GM19025 (cell line): ENCODE measurements at regions not wholly inside any gene's neighbourhood (a gene's known extent, or its start where the extent isn't known, plus 50 kb on each side); places are given as distances from the start of the nearest gene placed in this dataset.
A peak's percentile ranks its signal among the peaks of the same experiment; 100 is the strongest.
"Not testable (repeated sequence)": the region's sequence is repeated elsewhere in the genome, so short reads cannot be mapped to it uniquely, and the experiment has no call there.

Source experiments
- ATAC-seq: cut with Tn5 transposase; IDR thresholded peaks from one replicate; pipeline ENCODE4 v1.9.1; 2021; ENCODE audit warnings: mild to moderate bottlenecking, low read depth, moderate library complexity; ENCODE audit not compliant: unreplicated experiment

- no peak for ATAC-seq
Observed at GRCh38 chr7:131869169-131869844, 312.9 kb upstream of the PODXL start.

- no peak for ATAC-seq
Observed at GRCh38 chr7:131867461-131867860, 311.0 kb upstream of the PODXL start.

DNA sequence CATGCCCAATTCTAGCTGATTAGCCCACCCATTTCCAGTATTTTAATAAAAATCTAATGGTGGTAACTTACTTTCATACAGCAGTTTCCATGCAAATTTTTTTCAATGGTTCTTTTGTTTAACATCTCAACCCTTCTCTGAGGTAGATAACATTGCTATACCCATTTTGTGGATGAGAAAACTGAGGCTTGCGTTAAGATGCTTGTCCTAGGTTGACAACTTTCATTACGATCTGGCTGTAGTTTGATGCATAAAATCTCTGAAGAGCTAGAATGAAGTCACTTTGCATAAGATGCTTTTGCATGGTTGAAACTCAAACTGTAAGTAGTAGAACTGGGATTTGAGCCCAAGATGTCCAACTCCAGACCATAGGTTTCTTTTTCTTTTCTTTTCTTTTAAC lies 309.5 kb upstream of the PODXL start:
- no peak for ATAC-seq

DNA sequence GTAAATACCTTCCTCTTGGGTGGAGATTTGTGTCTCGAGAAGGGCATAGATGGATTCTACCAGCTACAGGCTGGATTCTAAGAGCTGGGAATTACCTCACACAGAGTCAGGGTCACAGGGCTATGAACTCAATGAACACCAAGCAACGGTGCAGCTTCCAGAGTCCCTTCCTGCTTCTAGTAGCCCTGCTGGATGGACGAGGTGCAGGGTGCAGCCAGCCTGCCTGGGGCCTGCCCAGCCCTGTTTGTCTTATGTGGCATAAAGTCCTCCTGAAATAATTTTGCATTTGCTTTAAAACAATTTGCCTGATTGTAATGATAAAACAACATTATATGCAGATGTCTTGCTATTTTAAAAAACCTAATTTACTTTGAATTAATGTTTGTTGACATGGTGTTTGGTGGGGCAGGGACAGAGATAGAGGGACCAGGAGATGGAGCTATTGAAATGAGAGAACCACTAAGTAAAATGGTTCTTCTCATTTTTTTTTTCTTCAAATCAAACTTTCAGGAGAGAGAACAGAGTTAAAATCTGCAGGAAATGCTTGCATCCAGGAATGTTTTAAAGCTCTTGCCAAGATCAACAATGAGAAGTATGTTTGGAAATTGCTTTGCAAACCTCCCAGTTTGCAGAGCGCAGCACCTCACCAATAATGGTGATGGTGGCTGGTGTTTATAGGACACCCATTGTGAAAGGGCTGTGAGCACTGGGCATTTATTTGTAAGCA lies 305.4 kb upstream of the PODXL start:
- no peak for ATAC-seq

GRCh38 chr7:131859147-131859821 lies 302.9 kb upstream of the PODXL start:
- peak; percentile 94 for ATAC-seq

DNA sequence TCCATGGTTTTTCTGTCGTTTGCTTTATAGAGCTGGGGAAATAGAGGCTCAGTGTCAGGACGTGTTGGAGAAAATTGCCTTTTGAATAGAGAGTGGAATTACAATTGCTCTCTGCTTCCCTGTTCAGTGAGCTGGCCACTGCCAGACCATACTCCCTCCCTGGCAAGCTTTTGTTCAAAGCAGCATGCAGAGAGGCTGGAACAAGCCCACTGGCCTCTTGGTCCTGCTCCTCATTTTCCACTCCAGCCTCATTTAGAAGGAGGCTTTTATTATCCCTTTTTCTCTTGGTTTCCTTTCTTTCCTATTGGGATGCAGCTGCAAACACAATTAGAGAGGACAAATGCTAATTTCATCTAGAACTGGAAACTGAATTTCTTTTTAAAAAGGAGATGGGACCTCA lies 302.2 kb upstream of the PODXL start:
- ATAC-seq: no peak

- ATAC-seq: no peak
Observed at GRCh38 chr7:131849472-131849871, 293.0 kb upstream of the PODXL start.

GRCh38 chr7:131848033-131848432 lies 291.6 kb upstream of the PODXL start:
- ATAC-seq: no peak

DNA sequence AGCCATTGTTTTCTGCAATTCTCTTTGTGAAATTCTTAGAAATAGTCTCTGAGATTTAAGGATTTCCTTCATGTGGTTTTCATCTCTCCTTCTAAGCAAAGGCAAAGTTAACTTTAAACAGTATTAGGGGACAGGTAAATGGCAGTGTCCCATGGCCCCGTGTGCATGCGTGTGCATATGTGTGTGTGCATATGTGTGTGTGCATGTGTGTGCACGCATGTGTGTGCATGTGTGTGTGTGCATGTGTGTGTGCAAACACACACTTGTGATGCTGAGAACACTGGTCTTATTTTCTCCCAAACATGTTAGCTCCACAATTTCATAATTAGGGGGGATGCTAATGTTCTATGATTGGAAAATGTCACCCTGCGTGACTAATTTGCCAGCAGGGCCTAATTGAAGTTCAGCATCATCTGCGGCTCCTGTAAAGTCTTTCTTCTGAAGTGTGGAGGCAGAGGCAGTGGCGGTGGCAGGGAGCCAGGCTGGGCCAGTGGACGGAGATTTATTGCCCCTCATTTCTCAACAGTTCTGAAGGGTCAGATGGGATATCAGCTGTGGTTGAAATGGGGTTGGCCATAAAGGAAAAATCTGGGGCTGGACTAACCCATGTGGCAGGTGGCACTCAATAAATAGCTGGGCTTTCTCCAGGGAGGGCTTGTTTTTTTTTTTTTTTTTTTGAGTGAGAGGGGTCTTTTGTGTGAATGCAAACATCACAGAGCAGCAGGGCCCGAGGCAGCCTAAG lies 289.3 kb upstream of the PODXL start:
- ATAC-seq: no peak

DNA sequence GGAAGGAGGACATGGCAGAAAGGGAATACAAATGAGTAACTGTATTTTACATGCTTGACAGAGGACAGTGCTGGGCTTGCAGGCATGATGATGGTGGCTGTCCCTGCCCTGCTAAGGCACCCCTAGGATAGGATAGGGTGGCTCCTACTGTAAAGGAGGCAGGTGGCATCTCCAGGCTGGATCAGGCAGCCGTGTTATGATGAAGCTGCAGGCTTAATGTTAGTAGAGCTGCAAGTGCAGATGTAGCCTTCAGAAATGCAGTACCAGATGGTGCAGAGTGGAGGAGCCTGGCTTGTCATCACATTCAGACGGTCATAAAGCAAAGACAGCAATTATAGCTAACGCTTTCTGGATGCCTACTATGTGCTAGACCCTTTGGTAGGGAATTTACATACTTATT lies 287.9 kb upstream of the PODXL start:
- no peak for ATAC-seq

DNA sequence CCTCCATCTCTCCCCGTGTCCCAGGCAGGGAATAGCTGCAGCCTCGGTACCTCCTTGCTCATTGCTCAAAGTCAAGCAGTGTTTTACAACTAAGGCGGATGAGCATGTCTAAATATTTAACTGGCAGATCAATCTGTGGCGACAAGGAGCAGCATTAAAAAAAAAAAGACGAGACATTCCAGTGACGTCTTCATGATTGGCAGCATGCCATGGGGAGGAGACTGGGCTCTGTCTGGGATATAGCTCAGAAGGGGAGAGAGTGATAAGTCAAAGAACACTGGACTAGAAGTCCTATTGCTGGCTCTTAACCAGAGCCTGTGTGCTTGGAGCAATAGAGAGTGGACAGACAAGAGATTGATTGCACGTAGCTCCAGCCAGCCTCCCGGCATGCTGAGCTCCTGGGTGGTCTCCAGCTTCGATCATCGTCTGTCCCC lies 287.5 kb upstream of the PODXL start:
- no peak for ATAC-seq

DNA sequence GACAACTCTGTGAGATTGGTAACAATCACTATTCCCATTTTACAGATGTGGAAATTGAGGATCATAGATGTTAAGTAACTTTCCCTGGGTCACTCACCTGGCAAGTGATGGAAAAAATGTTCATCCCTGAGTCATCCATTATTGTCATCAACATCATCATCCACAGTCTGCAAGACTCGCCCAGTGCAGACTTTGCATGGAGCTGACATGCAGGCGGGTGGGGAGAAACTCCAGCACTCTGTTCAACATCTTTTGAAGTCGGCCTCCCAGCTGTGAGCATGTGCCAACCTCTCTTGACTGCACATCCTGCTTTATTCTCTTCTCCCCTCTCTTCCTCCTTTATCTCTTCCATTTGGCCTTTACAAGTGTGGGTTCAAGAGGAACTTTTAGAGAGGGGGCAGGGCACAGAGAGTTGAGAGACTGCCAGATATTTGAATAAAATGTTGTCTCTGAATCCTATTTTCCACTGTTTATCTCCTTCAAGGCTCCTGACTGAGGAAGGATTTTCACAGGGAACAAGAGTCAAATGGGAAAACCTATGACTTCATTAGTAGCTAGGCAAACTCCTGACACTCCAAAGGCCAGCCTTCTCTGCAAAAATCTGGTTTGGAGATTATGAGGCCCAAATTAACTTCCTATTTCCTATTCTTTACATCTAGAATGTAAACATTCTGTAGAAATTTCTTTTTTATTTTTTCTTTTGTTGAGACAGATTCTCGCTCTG lies 283.7 kb upstream of the PODXL start:
- ATAC-seq: no peak

GRCh38 chr7:131836733-131837132 lies 280.3 kb upstream of the PODXL start:
- ATAC-seq: no peak

GRCh38 chr7:131835141-131835540 lies 278.7 kb upstream of the PODXL start:
- ATAC-seq: no peak

GRCh38 chr7:131830681-131831080 lies 274.3 kb upstream of the PODXL start:
- no peak for ATAC-seq

- no peak for ATAC-seq
Observed at GRCh38 chr7:131829947-131830558, 273.6 kb upstream of the PODXL start.

DNA sequence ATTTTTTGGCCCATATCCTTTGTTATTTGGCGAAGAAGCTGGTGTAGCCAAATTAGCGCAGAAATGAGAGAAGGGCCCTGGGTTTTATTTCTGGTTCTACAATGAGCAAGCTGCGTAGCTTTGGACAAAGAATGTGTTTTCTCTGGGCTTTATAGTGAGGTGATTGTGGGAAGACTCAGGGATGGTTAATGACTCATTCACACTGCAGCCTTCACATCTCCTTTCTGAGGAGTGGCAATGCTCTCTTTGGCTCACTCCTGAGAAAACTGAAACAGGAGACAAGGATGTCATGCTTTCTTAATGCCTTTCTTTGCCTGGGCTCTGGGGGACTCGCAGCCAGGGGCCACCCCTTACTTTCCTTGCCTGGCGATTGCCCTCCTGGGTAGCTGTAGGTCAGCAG lies 271.0 kb upstream of the PODXL start:
- ATAC-seq: no peak

- no peak for ATAC-seq
Observed at GRCh38 chr7:131826960-131827359, 270.5 kb upstream of the PODXL start.

DNA sequence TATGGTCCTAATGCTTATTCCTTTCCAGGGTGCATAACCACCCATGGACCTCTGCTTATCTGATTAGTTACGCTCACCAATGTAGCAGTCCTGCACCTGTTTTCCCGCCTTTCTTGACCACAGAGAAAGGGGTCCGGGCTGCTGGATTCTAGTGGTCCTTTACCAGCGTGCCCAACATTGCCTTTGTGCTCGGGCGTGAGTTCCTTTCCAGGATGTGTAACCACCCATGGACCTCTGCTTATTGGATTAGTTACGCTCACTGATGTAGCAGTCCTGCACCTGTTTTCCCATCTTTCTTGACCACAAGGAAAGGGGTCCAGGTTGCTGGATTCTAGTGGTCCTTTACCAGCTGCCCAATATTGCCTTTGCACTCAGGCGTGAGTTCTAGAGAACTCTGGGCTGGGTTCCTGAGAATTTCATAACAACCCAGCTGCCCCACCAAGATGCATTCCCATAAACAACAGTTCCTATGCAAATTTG lies 267.6 kb upstream of the PODXL start:
- not testable (repeated sequence) for ATAC-seq

- ATAC-seq: no peak
Observed at GRCh38 chr7:131819891-131820290, 263.5 kb upstream of the PODXL start.
